ENCODE measurements at regions not wholly inside any gene's neighbourhood (a gene's known extent, or its start where the extent isn't known, plus 50 kb on each side); places are given as distances from the start of the nearest gene placed in this dataset.

- no peak overlapping the region for H3K27ac ChIP-seq
- ChIA-PET CTCF (no interaction called here), POLR2A (no interaction called here)
- FAIRE-seq (no peak), DNase-seq (ENCODE audit: low read depth in 1 of 2, low spot score in 1 of 2) (no peak), ATAC-seq (no peak)
- WGBS (ENCODE audit: missing lambda C conversion rate): 2% methylated on average over 2 of the region's 2 CpGs
- TF ChIP-seq TP53 (CRISPR knock-in tag; IDR thresholded peaks at IDR 0.05) (no peak), ZFP36 (IDR thresholded peaks at IDR 0.05; ENCODE audit: borderline replicate concordance, partially characterized antibody) (no peak)
- no peaks in the 10 kb centered on the region for H3K9me3 ChIP-seq
- H3K4me1 ChIP-seq: no peaks in the 10 kb centered on the region
- H3K4me3 ChIP-seq: no peak overlapping the region
- no peak overlapping the region for H3K4me2 ChIP-seq
Observed at GRCh38 chr11:97685695-97686094, 1295.9 kb downstream of the JRKL start.

GRCh38 chr11:97687111-97687510 is 1297.3 kb downstream of the JRKL start:
- WGBS (ENCODE audit: missing lambda C conversion rate): 44% methylated on average over 4 of the region's 4 CpGs
- ATAC-seq: no peak

GRCh38 chr11:97691061-97691460 is 1301.2 kb downstream of the JRKL start:
- POLR2A ChIA-PET: no interaction called here
- H3K4me3 ChIP-seq: no peak overlapping the region
- 8% methylated on average over 1 of the region's 1 CpG for WGBS (ENCODE audit: missing lambda C conversion rate)
- H3K4me1 ChIP-seq: no peaks in the 10 kb centered on the region
- H3K4me2 ChIP-seq: no peak overlapping the region
- no peak overlapping the region for H3K27ac ChIP-seq
- CTCF ChIA-PET: no interaction called here
- H3K9me3 ChIP-seq: no peaks in the 10 kb centered on the region
- no peak for DNase-seq (ENCODE audit: low read depth in 1 of 2, low spot score in 1 of 2)
- no peak for FAIRE-seq
- ATAC-seq: no peak
- TF ChIP-seq HEYL (CRISPR knock-in tag; IDR thresholded peaks at IDR 0.05) (no peak), RAD21 (conservative IDR thresholded peaks at IDR 0.05 in 1 of 2, IDR thresholded peaks at IDR 0.05 in 1 of 2) (no peak), SMC3 (IDR thresholded peaks at IDR 0.05) (no peak), HOXB13 (CRISPR knock-in tag; IDR thresholded peaks at IDR 0.05; ENCODE audit: low read depth) (no peak), MAX (IDR thresholded peaks at IDR 0.05) (no peak), ZSCAN20 (CRISPR knock-in tag; IDR thresholded peaks at IDR 0.05) (no peak), CTCF (IDR thresholded peaks at IDR 0.05) (no peak), NFE2L2 (conservative IDR thresholded peaks at IDR 0.05; ENCODE audit: low read length) (no peak), KDM5A (IDR thresholded peaks at IDR 0.05) (no peak), CBX2 (IDR thresholded peaks at IDR 0.05; ENCODE audit: borderline replicate concordance, low read depth) (no peak), HMGXB4 (CRISPR knock-in tag; IDR thresholded peaks at IDR 0.05; ENCODE audit: borderline replicate concordance) (no peak), RNF2 (IDR thresholded peaks at IDR 0.05; ENCODE audit: borderline replicate concordance, low read depth) (no peak), ELK1 (IDR thresholded peaks at IDR 0.05; ENCODE audit: low read depth, low read length) (no peak), POLR2A (IDR thresholded peaks at IDR 0.05; ENCODE audit: low read length) (no peak)

More at GRCh38 chr11:97687111-97687510, 1297.3 kb downstream of the JRKL start:
- Histone ChIP-seq H3K4me1 (no peaks in the 10 kb centered on the region), H3K4me3 (no peak overlapping the region), H3K9me3 (no peaks in the 10 kb centered on the region), H3K27ac (no peak overlapping the region), H3K4me2 (no peak overlapping the region)
- DNase-seq (ENCODE audit: low read depth in 1 of 2, low spot score in 1 of 2) (no peak), FAIRE-seq (no peak)
- ChIA-PET POLR2A (no interaction called here), CTCF (no interaction called here)
- TF ChIP-seq CHD2 (IDR thresholded peaks at IDR 0.05; ENCODE audit: low read length, partially characterized antibody): no peak
- TF ChIP-seq CBX2 (IDR thresholded peaks at IDR 0.05; ENCODE audit: borderline replicate concordance, low read depth): no peak
- no peak for TF ChIP-seq KDM5A (IDR thresholded peaks at IDR 0.05)
- TF ChIP-seq CBX8 (IDR thresholded peaks at IDR 0.05): no peak
- TF ChIP-seq POLR2AphosphoS2 (conservative IDR thresholded peaks at IDR 0.05; ENCODE audit: low read length): no peak
- no peak for TF ChIP-seq ATOH8 (CRISPR knock-in tag; IDR thresholded peaks at IDR 0.05; ENCODE audit: low read depth)
- TF ChIP-seq JUNB (IDR thresholded peaks at IDR 0.05): no peak
- no peak for TF ChIP-seq HMGXB4 (CRISPR knock-in tag; IDR thresholded peaks at IDR 0.05; ENCODE audit: borderline replicate concordance)
- TF ChIP-seq NR3C1 (IDR thresholded peaks at IDR 0.05): no peak
- no peak for TF ChIP-seq EP300 (IDR thresholded peaks at IDR 0.05)
- no peak for TF ChIP-seq ZC3H11A (IDR thresholded peaks at IDR 0.05)
- no peak for TF ChIP-seq HOXA7 (CRISPR knock-in tag; IDR thresholded peaks at IDR 0.05)
- TF ChIP-seq PHF8 (IDR thresholded peaks at IDR 0.05; ENCODE audit: borderline replicate concordance, low read depth): no peak
- TF ChIP-seq FOSL2 (IDR thresholded peaks at IDR 0.05): no peak
- TF ChIP-seq FOSL2 (CRISPR knock-in tag; IDR thresholded peaks at IDR 0.05): no peak
- TF ChIP-seq FOSB (CRISPR knock-in tag; IDR thresholded peaks at IDR 0.05): no peak
- no peak for TF ChIP-seq SMC3 (IDR thresholded peaks at IDR 0.05)

All from A549 (cell line).